K562 (cell line): ENCODE measurements at regions not wholly inside any gene's neighbourhood (a gene's known extent, or its start where the extent isn't known, plus 50 kb on each side); places are given as distances from the start of the nearest gene placed in this dataset.

Experiments
- ATAC-seq: fragments of 200-7000 bp; cut with Tn5 transposase; 3 replicates; pipeline ENCODE4 v1.9.1; 2020; ENCODE audit warnings: moderate library complexity
- BruUV-seq: library from RNA; stranded (reverse); fragments of 400-500 nt; replicated peaks from 2 replicates; lab custom pipeline; 2021; lab: Mats Ljungman, UMichigan
- CTCF ChIA-PET: fragments of 300-600 bp; formaldehyde crosslinking; extraction: SDS; loops from one replicate; lab custom pipeline; 2021; ENCODE audit warnings: low intra/inter-chr PET ratio; lab: Yijun Ruan, JAX
- POLR2A ChIA-PET: fragments of 300-600, 350-650 bp; sonication (Branson Sonifier 250); formaldehyde crosslinking; extraction: SDS; loops from one replicate; lab custom pipeline; 2021; ENCODE audit warnings: antibody characterized with exemption, inconsistent platforms; lab: Yijun Ruan, JAX
- DNase-seq, 4 experiments: peaks; one replicate each; pipeline versions ENCODE4 v3.0.0 to v3.0.0-alpha.2; 2011 to 2018; ENCODE audit warnings: low spot score in 3 of 4, mixed read lengths in 3 of 4; ENCODE audit errors: extremely low read depth in 1 of 4
- FAIRE-seq: peaks from 2 replicates; lab custom pipeline; 2011; peaks lifted over from hg19 to GRCh38; lab: Jason Lieb, UNC
- H2AFZ ChIP-seq: 2 replicates; pipeline ENCODE4 v1.6.0; 2011; ENCODE audit warnings: low read depth, low read length, control low read depth, inconsistent platforms
- H3K27ac ChIP-seq: fragments of 200-600 bp; 3 replicates; pipeline ENCODE4 v1.8.0; 2011; ENCODE audit warnings: low read depth, mild to moderate bottlenecking, control low read depth, inconsistent platforms, low read length, moderate library complexity, mixed read lengths; ENCODE audit errors: extremely low read depth
- H3K27me3 ChIP-seq, 2 experiments: fragments of 300-600 bp in 1 of 2; 2 replicates in 1 of 2; 3 replicates in 1 of 2; pipeline versions ENCODE4 v1.6.0 to v1.8.0; 2011; ENCODE audit warnings: inconsistent platforms in 2 of 2, low read length in 2 of 2, mild to moderate bottlenecking in 1 of 2, mixed read lengths in 1 of 2, moderate library complexity in 1 of 2; ENCODE audit not compliant: control insufficient read depth in 2 of 2, insufficient read depth in 2 of 2
- H3K36me3 ChIP-seq: fragments of 300-600 bp; 3 replicates; pipeline ENCODE4 v1.8.0; 2011; ENCODE audit warnings: mild to moderate bottlenecking, low read length, inconsistent platforms; ENCODE audit not compliant: control insufficient read depth, insufficient read depth
- H3K4me1 ChIP-seq, 2 experiments: fragments of 200-600 bp in 1 of 2; replicated peaks in 1 of 2; 2 replicates in 1 of 2; 3 replicates in 1 of 2; pipeline versions ENCODE4 v1.5.1 to v1.8.0; 2011; ENCODE audit warnings: inconsistent platforms in 2 of 2, low read length in 2 of 2, mild to moderate bottlenecking in 1 of 2, mixed read lengths in 1 of 2, moderate library complexity in 1 of 2; ENCODE audit not compliant: control insufficient read depth in 2 of 2, insufficient read depth in 2 of 2
- H3K4me2 ChIP-seq: 2 replicates; pipeline ENCODE4 v1.6.1; 2011; ENCODE audit warnings: low read length, control low read depth, inconsistent platforms, mixed read lengths; ENCODE audit not compliant: insufficient read depth
- H3K4me3 ChIP-seq: fragments of 200-600 bp; sonication (generic), shearing (Covaris generic); 2 replicates; pipeline ENCODE4 v1.5.1; 2016; ENCODE audit warnings: control low read depth, inconsistent platforms
- H3K79me2 ChIP-seq: fragments of 200-600 bp; 3 replicates; pipeline ENCODE4 v1.8.0; 2011; ENCODE audit warnings: low read length, inconsistent platforms; ENCODE audit not compliant: control insufficient read depth, insufficient read depth
- H3K9ac ChIP-seq, 2 experiments: 2 replicates each; pipeline versions ENCODE4 v1.6.0 to v1.6.1; 2011; ENCODE audit warnings: low read depth in 2 of 2, low read length in 2 of 2, control low read depth in 1 of 2, inconsistent platforms in 1 of 2, mild to moderate bottlenecking in 1 of 2, mixed read lengths in 1 of 2; ENCODE audit not compliant: insufficient read depth in 1 of 2
- H3K9me1 ChIP-seq: one replicate; pipeline ENCODE4 v1.6.0; 2011; ENCODE audit warnings: inconsistent platforms, mild to moderate bottlenecking, low read length, moderate library complexity; ENCODE audit not compliant: control insufficient read depth, insufficient read depth
- H3K9me3 ChIP-seq: replicated peaks from 2 replicates; pipeline ENCODE4 v1.5.1; 2011; ENCODE audit warnings: low read depth, low read length, inconsistent platforms; ENCODE audit not compliant: control insufficient read depth, insufficient read depth
- H4K20me1 ChIP-seq: replicated peaks from 2 replicates; pipeline ENCODE4 v1.6.1; 2011; ENCODE audit warnings: low read length, inconsistent platforms, mixed read lengths; ENCODE audit not compliant: control insufficient read depth, insufficient read depth
- ARHGAP35 ChIP-seq: fragments of 450-650 bp; IDR thresholded peaks from 2 replicates; pipeline ENCODE4 v1.6.1; 2018; ENCODE audit not compliant: partially characterized antibody
- C11orf30 ChIP-seq: fragments of 450-650 bp; IDR thresholded peaks from 2 replicates; pipeline ENCODE4 v1.6.1; 2016; ENCODE audit warnings: low read depth, mild to moderate bottlenecking
- CAMTA2 ChIP-seq: fragments of 250-450 bp; sonication (Bioruptor Pico); conservative IDR thresholded peaks from 2 replicates; pipeline ENCODE4 v1.5.1; 2022
- CBX5 ChIP-seq: IDR thresholded peaks from 2 replicates; pipeline ENCODE4 v1.6.1; 2014; ENCODE audit warnings: low read depth, borderline replicate concordance
- EGR1 ChIP-seq: fragments of 450-650 bp; conservative IDR thresholded peaks from 2 replicates; pipeline ENCODE4 v1.6.1; 2017; ENCODE audit warnings: mild to moderate bottlenecking
- FOXM1 ChIP-seq, 2 experiments: fragments of 450-650 bp in 1 of 2; sonication (generic) in 1 of 2; formaldehyde crosslinking in 1 of 2; IDR thresholded peaks; 2 replicates each; pipeline versions ENCODE4 v1.6.1 to v1.9.0; 2017 to 2022; ENCODE audit warnings: low read depth in 2 of 2, mild to moderate bottlenecking in 2 of 2, missing genetic modification reagents in 1 of 2, moderate library complexity in 1 of 2
- LCOR ChIP-seq: sonication (generic); formaldehyde crosslinking; IDR thresholded peaks from 2 replicates; pipeline ENCODE4 v1.8.0; 2022; ENCODE audit warnings: mild to moderate bottlenecking, missing genetic modification reagents
- MAZ ChIP-seq, 2 experiments: fragments of 450-650 bp in 1 of 2; sonication (generic) in 1 of 2; formaldehyde crosslinking; IDR thresholded peaks in 1 of 2; conservative IDR thresholded peaks in 1 of 2; 2 replicates each; pipeline versions ENCODE4 v1.4.0 to v1.5.0; 2020; ENCODE audit warnings: mild to moderate bottlenecking in 1 of 2, missing genetic modification reagents in 1 of 2
- NELFE ChIP-seq: IDR thresholded peaks from 2 replicates; pipeline ENCODE4 v1.6.1; 2011; ENCODE audit warnings: mild to moderate bottlenecking; ENCODE audit not compliant: insufficient read depth, insufficient read length
- NR2C1 ChIP-seq, 2 experiments: fragments of 450-650 bp; IDR thresholded peaks; 2 replicates each; pipeline ENCODE4 v1.6.1; 2017; ENCODE audit warnings: mild to moderate bottlenecking in 2 of 2, antibody characterized with exemption in 1 of 2, inconsistent platforms in 1 of 2, missing compliant biosample characterization in 1 of 2, missing genetic modification characterization in 1 of 2
- NR4A1 ChIP-seq, 2 experiments: fragments of 250-450 bp in 1 of 2; fragments of 450-650 bp in 1 of 2; sonication (Bioruptor Pico) in 1 of 2; IDR thresholded peaks; 2 replicates each; pipeline versions ENCODE4 v1.4.0 to v1.6.1; 2016 to 2020; ENCODE audit warnings: mild to moderate bottlenecking in 2 of 2, missing compliant biosample characterization in 1 of 2, missing genetic modification characterization in 1 of 2, moderate library complexity in 1 of 2
- PTBP1 ChIP-seq: fragments of 200-400 bp; formaldehyde crosslinking; IDR thresholded peaks from 2 replicates; pipeline ENCODE4 v1.6.1; 2017; ENCODE audit warnings: low read depth, low read length
- SMAD4 ChIP-seq: fragments of 250-450 bp; sonication (Bioruptor Pico); conservative IDR thresholded peaks from 2 replicates; pipeline ENCODE4 v1.8.0; 2021; ENCODE audit warnings: inconsistent platforms, mild to moderate bottlenecking, moderate library complexity
- ZC3H4 ChIP-seq: sonication (generic); formaldehyde crosslinking; IDR thresholded peaks from 2 replicates; pipeline ENCODE4 v1.9.0; 2021; ENCODE audit warnings: missing genetic modification reagents, borderline replicate concordance
- ZNF140 ChIP-seq: fragments of 250-450 bp; sonication (Bioruptor Pico); IDR thresholded peaks from 2 replicates; pipeline ENCODE4 v1.8.0; 2021; ENCODE audit warnings: moderate library complexity, mild to moderate bottlenecking, inconsistent platforms
- ZNF23 ChIP-seq: fragments of 250-450 bp; sonication (Bioruptor Pico); IDR thresholded peaks from 2 replicates; pipeline ENCODE4 v1.4.0; 2020; ENCODE audit warnings: mild to moderate bottlenecking
- ZNF717 ChIP-seq: fragments of 250-450 bp; sonication (Bioruptor Pico); IDR thresholded peaks from 2 replicates; pipeline ENCODE4 v1.5.0; 2021
- WGBS: fragments of 100-300 bp; shearing (Covaris generic); methylation state at CpG from one replicate; pipeline ENCODE4 v1.1.6; 2016; ENCODE audit warnings: low coverage, mixed read lengths; ENCODE audit not compliant: insufficient coverage; ENCODE audit errors: missing lambda C conversion rate; 5-methylcytosine and 5-hydroxymethylcytosine counted together
- in situ Hi-C: fragments of 300-500 bp; cut with MboI; formaldehyde crosslinking; loops from 4 replicates; pipeline ENCODE4 v1.15.0; 2018; ENCODE audit warnings: inconsistent platforms, mixed read lengths
- intact Hi-C: fragments of 100-400 bp; cut with micrococcal nuclease; formaldehyde crosslinking; loops from 2 replicates; pipeline ENCODE4 v1.14.2; 2022
- TF ChIP-seq, protein P1 (sequence below): fragments of 450-650 bp; IDR thresholded peaks from 2 replicates; pipeline ENCODE4 v1.6.1; 2016; ENCODE audit warnings: mild to moderate bottlenecking
- TF ChIP-seq, protein P2 (sequence below): fragments of 450-650 bp; formaldehyde crosslinking; IDR thresholded peaks from 2 replicates; pipeline ENCODE4 v1.4.0; 2020; ENCODE audit warnings: mild to moderate bottlenecking, moderate library complexity
- TF ChIP-seq, protein P3 (sequence below): fragments of 250-450 bp; sonication (Bioruptor Pico); IDR thresholded peaks from 2 replicates; pipeline ENCODE4 v1.8.0; 2021; ENCODE audit warnings: moderate library complexity, mild to moderate bottlenecking, inconsistent platforms

DNA sequence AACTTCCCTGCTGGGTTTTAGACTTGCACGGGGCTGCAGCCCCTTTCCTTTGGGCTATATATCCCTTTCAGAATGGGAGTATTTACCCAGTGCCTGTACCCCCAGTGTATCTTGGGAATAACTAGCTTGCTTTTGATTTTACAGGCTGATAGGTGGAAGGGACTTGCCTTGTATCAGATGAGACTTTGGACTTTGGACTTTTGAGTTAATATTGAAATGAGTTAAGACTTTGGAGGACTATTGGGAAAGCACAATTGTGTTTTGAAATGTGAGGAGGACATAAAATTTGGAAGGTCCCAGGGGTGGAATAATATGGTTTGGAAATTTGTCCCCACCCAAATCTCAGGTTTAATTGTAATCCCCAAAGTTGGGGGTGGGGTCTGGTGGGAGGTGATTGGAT, 393.8 kb upstream of the KIF2B start:
- WGBS: 0% methylated on average over 1 of the region's 1 CpG
- no peak for FAIRE-seq
- POLR2A ChIA-PET: no interaction called here

DNA sequence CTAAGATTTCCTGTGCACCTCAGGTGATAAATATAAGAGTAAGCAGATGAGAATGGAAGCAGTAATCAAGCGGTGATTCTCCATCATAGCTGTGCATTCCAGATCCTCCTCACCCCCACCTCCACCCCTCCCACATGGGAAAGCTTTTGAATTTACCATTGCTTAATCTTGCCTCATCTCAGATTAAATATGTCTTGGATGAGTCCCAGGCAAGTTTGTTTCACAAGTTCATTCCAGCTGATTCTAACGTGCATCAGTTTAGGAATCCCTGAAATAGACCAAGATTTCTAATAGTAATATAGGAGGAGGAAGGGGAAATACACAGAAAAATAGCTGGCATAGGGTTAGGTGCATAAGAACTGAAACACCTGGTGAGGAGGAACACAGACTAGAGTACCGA, 396.2 kb upstream of the KIF2B start:
- DNase-seq (no peak), FAIRE-seq (no peak), ATAC-seq (no peak)
- intact Hi-C loops (no loop called here), in situ Hi-C loops (no loop called here)
- no peaks in the 10 kb centered on the region for H3K36me3 ChIP-seq
- no peaks in the 10 kb centered on the region for H3K4me1 ChIP-seq
- 7% methylated on average over 3 of the region's 3 CpGs for WGBS
- no peak overlapping the region for H3K4me3 ChIP-seq
- no peak overlapping the region for H2AFZ ChIP-seq
- H3K4me2 ChIP-seq: no peak overlapping the region
- no peak overlapping the region for H3K27ac ChIP-seq
- BruUV-seq: no TSS peak
- H3K79me2 ChIP-seq: no peaks in the 10 kb centered on the region
- no peaks in the 10 kb centered on the region for H3K9me3 ChIP-seq
- no peaks in the 10 kb centered on the region for H4K20me1 ChIP-seq
- ChIA-PET POLR2A (interaction anchor here (0.8 kb wide), 1 partner anchor 268 kb away, joined by 3 read pairs; no protein-coding TSS in a partner anchor), CTCF (no interaction called here)
- no peaks in the 10 kb centered on the region for H3K27me3 ChIP-seq
- no peak overlapping the region for H3K9ac ChIP-seq
- H3K9me1 ChIP-seq: no peaks in the 10 kb centered on the region
- TF ChIP-seq FOXM1 (IDR thresholded peaks at IDR 0.05; ENCODE audit: low read depth) (no peak), FOXM1 (CRISPR knock-in tag; IDR thresholded peaks at IDR 0.05; ENCODE audit: low read depth) (no peak), SMAD4 (CRISPR knock-in tag) (no peak), EGR1 (no peak), CBX5 (no peak)
- TF ChIP-seq, protein P1, sequence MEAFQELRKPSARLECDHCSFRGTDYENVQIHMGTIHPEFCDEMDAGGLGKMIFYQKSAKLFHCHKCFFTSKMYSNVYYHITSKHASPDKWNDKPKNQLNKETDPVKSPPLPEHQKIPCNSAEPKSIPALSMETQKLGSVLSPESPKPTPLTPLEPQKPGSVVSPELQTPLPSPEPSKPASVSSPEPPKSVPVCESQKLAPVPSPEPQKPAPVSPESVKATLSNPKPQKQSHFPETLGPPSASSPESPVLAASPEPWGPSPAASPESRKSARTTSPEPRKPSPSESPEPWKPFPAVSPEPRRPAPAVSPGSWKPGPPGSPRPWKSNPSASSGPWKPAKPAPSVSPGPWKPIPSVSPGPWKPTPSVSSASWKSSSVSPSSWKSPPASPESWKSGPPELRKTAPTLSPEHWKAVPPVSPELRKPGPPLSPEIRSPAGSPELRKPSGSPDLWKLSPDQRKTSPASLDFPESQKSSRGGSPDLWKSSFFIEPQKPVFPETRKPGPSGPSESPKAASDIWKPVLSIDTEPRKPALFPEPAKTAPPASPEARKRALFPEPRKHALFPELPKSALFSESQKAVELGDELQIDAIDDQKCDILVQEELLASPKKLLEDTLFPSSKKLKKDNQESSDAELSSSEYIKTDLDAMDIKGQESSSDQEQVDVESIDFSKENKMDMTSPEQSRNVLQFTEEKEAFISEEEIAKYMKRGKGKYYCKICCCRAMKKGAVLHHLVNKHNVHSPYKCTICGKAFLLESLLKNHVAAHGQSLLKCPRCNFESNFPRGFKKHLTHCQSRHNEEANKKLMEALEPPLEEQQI: no peak
- TF ChIP-seq, protein P2, sequence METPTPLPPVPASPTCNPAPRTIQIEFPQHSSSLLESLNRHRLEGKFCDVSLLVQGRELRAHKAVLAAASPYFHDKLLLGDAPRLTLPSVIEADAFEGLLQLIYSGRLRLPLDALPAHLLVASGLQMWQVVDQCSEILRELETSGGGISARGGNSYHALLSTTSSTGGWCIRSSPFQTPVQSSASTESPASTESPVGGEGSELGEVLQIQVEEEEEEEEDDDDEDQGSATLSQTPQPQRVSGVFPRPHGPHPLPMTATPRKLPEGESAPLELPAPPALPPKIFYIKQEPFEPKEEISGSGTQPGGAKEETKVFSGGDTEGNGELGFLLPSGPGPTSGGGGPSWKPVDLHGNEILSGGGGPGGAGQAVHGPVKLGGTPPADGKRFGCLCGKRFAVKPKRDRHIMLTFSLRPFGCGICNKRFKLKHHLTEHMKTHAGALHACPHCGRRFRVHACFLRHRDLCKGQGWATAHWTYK (CRISPR knock-in tag): no peak

More for the DNA sequence above, 393.8 kb upstream of the KIF2B start:
- TF ChIP-seq ZC3H4 (CRISPR knock-in tag) (no peak), MAZ (CRISPR knock-in tag; conservative IDR thresholded peaks at IDR 0.05 in 1 of 2, IDR thresholded peaks at IDR 0.05 in 1 of 2) (no peak), ARHGAP35 (no peak), C11orf30 (no peak), PTBP1 (no peak), CAMTA2 (CRISPR knock-in tag) (no peak), ZNF23 (CRISPR knock-in tag) (no peak), LCOR (CRISPR knock-in tag) (no peak), ZNF717 (CRISPR knock-in tag) (no peak), NR2C1 (IDR thresholded peaks at IDR 0.05) (no peak), NR2C1 (tag; IDR thresholded peaks at IDR 0.05) (no peak), NR4A1 (CRISPR knock-in tag; IDR thresholded peaks at IDR 0.05) (no peak), NR4A1 (tag; IDR thresholded peaks at IDR 0.05) (no peak), ZNF140 (CRISPR knock-in tag) (no peak), NELFE (no peak)
- TF ChIP-seq, protein P3, sequence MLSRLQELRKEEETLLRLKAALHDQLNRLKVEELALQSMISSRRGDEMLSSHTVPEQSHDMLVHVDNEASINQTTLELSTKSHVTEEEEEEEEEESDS: no peak
- TF ChIP-seq, all 486 proteins: peak for 0
- CTCF ChIA-PET: no interaction called here
- H3K9ac ChIP-seq: no peak overlapping the region
- no peak overlapping the region for H3K4me2 ChIP-seq
- H2AFZ ChIP-seq: no peak overlapping the region
- BruUV-seq: no TSS peak
- H3K27ac ChIP-seq: no peak overlapping the region
- no peak overlapping the region for H3K4me3 ChIP-seq
- ATAC-seq (no peak), DNase-seq (no peak)
- in situ Hi-C loops (no loop called here), intact Hi-C loops (no loop called here)
- H3K9me1 ChIP-seq: no peaks in the 10 kb centered on the region
- no peaks in the 10 kb centered on the region for H3K9me3 ChIP-seq
- no peaks in the 10 kb centered on the region for H3K36me3 ChIP-seq
- no peaks in the 10 kb centered on the region for H4K20me1 ChIP-seq
- no peaks in the 10 kb centered on the region for H3K79me2 ChIP-seq
- no peaks in the 10 kb centered on the region for H3K4me1 ChIP-seq
- no peaks in the 10 kb centered on the region for H3K27me3 ChIP-seq
